Cardiac fibroblast (primary cell): ENCODE measurements at regions not wholly inside any gene's neighbourhood (a gene's known extent, or its start where the extent isn't known, plus 50 kb on each side); places are given as distances from the start of the nearest gene placed in this dataset.

Experiments
- DNase-seq, 2 donors: peaks; one replicate each; pipeline versions ENCODE4 v3.0.0 to v3.0.0-alpha.2; 2010; ENCODE audit warnings: low read depth in 2 of 2
- H3K4me3 ChIP-seq, 2 donors: replicated peaks in 1 of 2; 1 replicate in 1 of 2; 2 replicates in 1 of 2; pipeline ENCODE4 v1.5.1; 2011; ENCODE audit warnings: low read depth in 2 of 2, low read length in 2 of 2, mild to moderate bottlenecking in 2 of 2, moderate library complexity in 1 of 2
- CTCF ChIP-seq: IDR thresholded peaks from one replicate; pipeline ENCODE4 v1.5.1; 2011; ENCODE audit warnings: low read depth, mild to moderate bottlenecking, low read length, inconsistent platforms

GRCh38 chr1:91610789-91611188, 110.1 kb downstream of the CDC7 start:
- no peak for TF ChIP-seq CTCF
- DNase-seq, result peak in 1 of 2 donors; percentile 33
- no peak overlapping the region for H3K4me3 ChIP-seq

GRCh38 chr1:91611483-91611917, 110.8 kb downstream of the CDC7 start:
- H3K4me3 ChIP-seq, result no peak overlapping the region
- DNase-seq, result peak in 1 of 2 donors; percentile 18
- TF ChIP-seq CTCF, result no peak

GRCh38 chr1:91613595-91613994, 112.9 kb downstream of the CDC7 start:
- no peak overlapping the region for H3K4me3 ChIP-seq
- no peak for DNase-seq
- no peak for TF ChIP-seq CTCF

GRCh38 chr1:91616712-91617111, 116.1 kb downstream of the CDC7 start:
- TF ChIP-seq CTCF, result no peak

GRCh38 chr1:91617285-91617765, 116.7 kb downstream of the CDC7 start:
- no peak overlapping the region for H3K4me3 ChIP-seq
- peak; percentile 23 for TF ChIP-seq CTCF
- no peak for DNase-seq

More at GRCh38 chr1:91616712-91617111, 116.1 kb downstream of the CDC7 start:
- H3K4me3 ChIP-seq, result no peak overlapping the region
- DNase-seq, result no peak

- TF ChIP-seq CTCF, result no peak
These were observed 119.2 kb downstream of the CDC7 start for GRCh38 chr1:91619881-91620280.

GRCh38 chr1:91621360-91621759, 120.7 kb downstream of the CDC7 start:
- H3K4me3 ChIP-seq, result no peak overlapping the region
- TF ChIP-seq CTCF, result no peak
- no peak for DNase-seq

More at GRCh38 chr1:91619881-91620280, 119.2 kb downstream of the CDC7 start:
- no peak overlapping the region for H3K4me3 ChIP-seq
- DNase-seq, result no peak
